COR-L47 (cell line): ENCODE measurements at regions not wholly inside any gene's neighbourhood (a gene's known extent, or its start where the extent isn't known, plus 50 kb on each side); places are given as distances from the start of the nearest gene placed in this dataset.
"Not testable (repeated sequence)": the region's sequence is repeated elsewhere in the genome, so short reads cannot be mapped to it uniquely, and the experiment has no call there.

Experiments
- DNase-seq: peaks from one replicate; lab custom pipeline; 2025; lab: John Stamatoyannopoulos, UW

GRCh38 chr5:118282480-118283038 lies 705.8 kb downstream of the DTWD2 start:
- not testable (repeated sequence) for DNase-seq

GRCh38 chr5:118279540-118280294 lies 708.6 kb downstream of the DTWD2 start:
- no peak for DNase-seq

DNA sequence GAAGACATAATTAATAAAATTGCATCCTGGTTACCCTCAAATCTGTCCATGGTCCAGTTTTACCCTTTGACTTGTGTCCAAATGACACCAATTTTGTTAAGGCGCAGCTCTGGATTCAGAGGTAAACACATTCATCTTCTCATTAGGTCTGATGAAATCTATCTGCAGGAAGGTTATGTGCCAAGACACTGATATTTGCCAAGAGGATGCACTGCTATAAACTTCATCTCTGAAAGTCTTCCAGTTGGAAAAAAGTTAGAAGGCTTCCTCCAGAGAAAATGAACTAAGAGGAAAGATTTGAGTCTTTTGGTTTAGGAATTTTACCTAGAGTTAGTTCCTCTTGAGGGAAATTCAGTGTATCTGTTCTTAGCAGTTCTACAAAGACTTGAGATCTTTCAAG lies 717.8 kb downstream of the DTWD2 start:
- DNase-seq = no peak

DNA sequence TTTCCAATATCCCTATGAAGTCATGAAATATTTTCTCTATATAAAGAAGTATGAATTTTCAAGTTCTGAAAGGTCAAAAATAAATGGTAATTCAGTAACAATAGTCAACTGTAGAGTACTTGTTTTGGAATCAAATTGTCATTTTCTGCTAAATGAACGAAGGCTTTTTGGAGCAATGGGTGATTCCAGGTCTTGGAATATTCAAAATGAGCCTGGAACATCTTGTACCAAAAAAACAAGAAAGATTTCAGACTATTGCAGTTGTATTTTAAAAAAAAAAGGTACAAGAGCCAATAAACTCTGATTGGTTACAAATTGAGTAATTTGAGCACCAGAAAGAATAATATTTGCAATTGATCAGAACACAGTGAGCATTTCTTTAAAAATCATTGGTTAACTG lies 730.1 kb downstream of the DTWD2 start:
- no peak for DNase-seq

DNA sequence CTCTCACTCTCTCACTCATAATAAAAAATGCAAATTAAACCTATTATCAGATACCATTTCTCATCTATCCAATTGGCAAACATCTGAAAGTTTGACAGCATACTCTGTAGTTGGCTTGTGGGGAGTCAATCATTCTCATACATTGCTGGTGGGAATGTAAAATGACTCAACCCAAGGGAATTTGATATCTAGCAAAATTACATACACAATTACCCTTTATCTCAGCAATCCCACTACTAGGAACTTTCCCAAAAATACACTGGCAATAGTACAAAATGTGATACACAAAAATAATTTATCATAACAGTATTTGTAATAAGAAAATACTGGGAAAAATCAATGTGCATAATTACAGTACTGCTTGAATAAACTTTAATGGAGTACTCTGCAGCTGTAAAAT lies 731.3 kb downstream of the DTWD2 start:
- no peak for DNase-seq

GRCh38 chr5:118253225-118254061 lies 734.9 kb downstream of the DTWD2 start:
- no peak for DNase-seq

GRCh38 chr5:118249386-118249785 lies 739.0 kb downstream of the DTWD2 start:
- DNase-seq = no peak

GRCh38 chr5:118247458-118247857 lies 740.9 kb downstream of the DTWD2 start:
- DNase-seq = no peak

DNA sequence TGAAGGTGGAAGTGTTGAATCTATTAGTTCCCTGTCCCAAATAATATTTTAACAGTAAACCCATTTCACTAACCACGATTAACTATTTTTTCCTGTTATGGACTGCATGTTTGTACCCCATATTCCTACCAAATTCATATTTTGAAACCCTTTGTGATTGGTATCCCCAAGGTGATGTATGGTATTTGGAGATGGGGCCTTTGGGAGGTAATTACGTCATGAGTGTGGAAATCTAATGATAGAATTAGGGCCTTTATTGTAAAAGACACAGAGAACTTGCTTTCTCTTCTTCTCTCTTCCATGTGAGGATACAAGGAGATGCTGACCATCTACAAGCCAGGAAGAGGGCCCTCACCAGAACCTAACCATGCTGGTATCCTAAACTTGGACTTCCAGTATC lies 744.7 kb downstream of the DTWD2 start:
- no peak for DNase-seq

- DNase-seq = no peak
Measured at GRCh38 chr5:118243068-118243467, 745.3 kb downstream of the DTWD2 start.

GRCh38 chr5:118236108-118236849 lies 752.1 kb downstream of the DTWD2 start:
- no peak for DNase-seq

- DNase-seq = no peak
Measured at GRCh38 chr5:118233606-118234005, 754.7 kb downstream of the DTWD2 start.

- no peak for DNase-seq
Measured at GRCh38 chr5:118228489-118228888, 759.9 kb downstream of the DTWD2 start.

DNA sequence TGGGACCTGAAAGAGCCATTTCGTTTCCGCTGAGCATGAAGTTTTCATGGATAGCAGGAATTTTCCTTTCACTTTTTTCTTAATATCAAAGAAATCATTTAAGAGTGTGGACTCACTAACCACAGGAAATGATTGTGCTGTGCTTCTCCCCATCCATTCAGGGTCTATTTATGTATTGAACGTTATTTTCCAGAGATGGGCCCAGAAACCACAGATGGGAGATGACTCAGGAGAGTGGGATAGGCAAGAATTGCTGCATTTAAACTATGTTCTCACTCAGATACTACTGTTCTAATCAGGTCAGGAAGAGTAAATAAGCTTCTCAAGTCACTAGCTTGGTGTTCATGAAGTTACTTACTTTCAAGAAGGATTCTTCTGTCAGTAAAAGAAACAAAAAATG lies 763.8 kb downstream of the DTWD2 start:
- no peak for DNase-seq

DNA sequence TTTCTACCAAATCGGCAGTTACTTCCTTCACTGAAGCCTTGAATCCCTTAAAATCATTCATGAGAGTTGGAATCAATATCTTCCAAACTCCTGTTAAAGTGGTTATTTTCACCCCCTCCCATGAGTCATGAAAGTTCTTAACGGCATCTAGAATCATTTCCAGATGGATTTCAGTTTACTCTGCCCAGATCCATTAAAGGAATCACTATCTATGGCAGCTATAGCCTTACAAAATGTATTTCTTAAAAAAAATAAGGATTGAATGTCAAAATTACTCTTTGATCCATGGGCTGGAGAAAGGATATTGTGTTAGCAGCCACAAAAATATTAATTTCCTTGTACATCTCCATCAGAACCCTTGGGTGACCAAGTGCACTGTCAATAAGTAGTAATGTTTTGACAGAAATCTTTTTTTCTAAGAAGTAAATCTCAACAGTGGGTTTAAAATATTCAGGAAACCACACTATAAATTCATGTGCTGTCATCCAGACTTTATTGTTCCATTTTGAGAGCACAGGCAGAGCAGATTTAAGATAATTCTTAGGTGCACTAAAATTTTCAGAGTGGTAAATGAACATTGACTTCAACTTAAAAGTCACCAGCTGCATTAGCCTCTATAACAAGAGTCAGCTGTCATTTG lies 767.7 kb downstream of the DTWD2 start:
- no peak for DNase-seq

DNA sequence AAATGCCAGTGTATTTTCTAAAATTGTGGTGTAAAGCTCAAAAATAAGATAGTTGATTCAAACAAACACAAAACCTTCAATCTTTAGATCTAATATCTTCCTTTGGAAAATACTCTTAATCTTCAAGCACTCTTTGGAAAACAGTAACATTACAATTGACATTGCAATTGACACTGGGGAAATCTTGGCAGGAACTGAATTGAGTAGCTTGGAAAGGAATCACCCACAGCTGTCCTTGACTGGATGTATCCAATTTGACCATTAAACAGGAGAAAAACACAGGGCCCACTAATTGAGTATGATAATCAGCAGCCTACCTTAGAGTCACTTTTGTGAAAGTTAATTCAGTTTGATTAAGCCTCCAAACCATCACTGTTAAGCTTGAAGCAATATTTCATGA lies 776.7 kb downstream of the DTWD2 start:
- DNase-seq = no peak

DNA sequence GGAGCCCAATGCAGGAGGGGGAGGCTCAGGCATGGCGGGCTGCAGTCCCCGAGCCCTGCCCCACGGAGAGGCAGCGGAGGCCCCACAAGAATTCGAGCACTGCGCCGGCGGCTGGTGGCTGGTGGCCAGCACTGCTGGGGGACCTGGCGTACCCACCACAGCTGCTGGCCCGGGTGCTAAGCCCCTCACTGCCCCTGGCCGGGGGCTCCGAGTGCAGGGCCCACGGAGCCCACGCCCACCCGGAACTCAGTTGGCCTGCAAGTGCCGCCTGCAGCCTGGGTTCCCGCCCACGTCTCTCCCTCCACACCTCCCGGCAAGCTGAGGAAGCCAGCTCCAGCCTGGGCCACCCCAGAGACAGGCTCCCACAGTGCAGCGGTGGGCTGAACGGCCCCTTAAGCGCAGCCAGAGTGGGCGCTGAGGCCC lies 780.3 kb downstream of the DTWD2 start:
- DNase-seq = no peak

DNA sequence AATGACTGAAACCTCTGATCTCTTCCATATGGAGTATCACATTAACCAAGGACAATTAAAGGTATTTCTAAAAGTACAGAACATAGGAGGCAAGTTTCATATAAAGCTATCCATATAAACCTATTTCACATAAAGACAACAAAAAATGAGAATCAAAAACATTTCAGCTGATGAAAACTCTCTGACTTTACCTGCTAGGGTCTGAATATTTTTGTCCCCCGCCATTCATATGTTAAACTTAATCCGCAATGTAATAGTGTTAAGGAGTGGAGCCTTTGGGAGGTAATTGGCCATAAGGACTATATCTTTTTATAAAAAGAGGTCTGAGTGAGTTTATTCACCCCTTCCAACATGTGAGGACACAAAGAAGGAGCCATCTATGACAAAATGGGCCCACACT lies 788.5 kb downstream of the DTWD2 start:
- DNase-seq = no peak

GRCh38 chr5:118196229-118196628 lies 792.1 kb downstream of the DTWD2 start:
- DNase-seq = no peak

GRCh38 chr5:118195211-118195610 lies 793.1 kb downstream of the DTWD2 start:
- no peak for DNase-seq

DNA sequence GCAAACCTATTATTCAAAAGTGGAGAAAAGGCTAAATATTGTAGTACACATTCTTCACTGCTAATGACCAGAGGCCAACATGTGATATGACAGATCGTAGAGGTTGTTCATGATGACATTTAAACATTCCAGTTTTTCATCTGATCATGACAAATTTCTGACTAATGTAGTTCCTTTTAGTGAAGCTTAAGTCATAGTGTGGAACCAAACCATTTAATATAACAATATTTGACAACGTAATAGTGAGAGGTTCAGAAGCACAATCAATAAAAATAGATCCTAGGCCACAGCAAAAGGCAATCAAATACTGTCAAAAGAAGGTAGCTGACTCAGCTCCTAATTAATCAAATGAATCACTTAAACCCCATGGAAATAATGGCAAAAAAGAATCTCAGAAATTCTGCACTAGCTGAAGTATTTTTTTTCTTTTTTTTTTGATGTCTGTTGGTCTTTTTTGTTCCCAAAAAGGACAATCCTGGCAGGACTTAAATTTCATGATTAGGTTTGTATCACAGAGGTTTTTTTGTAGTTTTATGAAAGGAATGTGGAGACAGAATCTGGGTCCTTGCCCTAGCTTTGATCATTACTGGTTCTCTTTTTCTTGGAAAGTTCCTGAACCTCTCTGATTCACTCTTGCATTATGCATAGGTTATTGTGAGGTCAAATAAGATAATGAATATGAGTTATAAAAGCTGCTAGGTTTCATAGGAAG lies 795.0 kb downstream of the DTWD2 start:
- no peak for DNase-seq
